NCI-H1417 treated with DMSO at 0.1 percent for 48 hours (cell line): ENCODE measurements at regions not wholly inside any gene's neighbourhood (a gene's known extent, or its start where the extent isn't known, plus 50 kb on each side); places are given as distances from the start of the nearest gene placed in this dataset.
"Not testable (repeated sequence)": the region's sequence is repeated elsewhere in the genome, so short reads cannot be mapped to it uniquely, and the experiment has no call there.

Experiments
- DNase-seq: peaks from one replicate; lab custom pipeline; 2025; lab: John Stamatoyannopoulos, UW

GRCh38 chr2:175253871-175254270 is 72.4 kb upstream of the ATP5MC3 start:
- DNase-seq, result no peak

- peak; percentile 10 for DNase-seq
These were observed 70.0 kb upstream of the ATP5MC3 start for GRCh38 chr2:175251425-175252041.

- DNase-seq, result no peak
These were observed 65.6 kb upstream of the ATP5MC3 start for GRCh38 chr2:175247159-175247558.

- DNase-seq, result no peak
These were observed 63.2 kb upstream of the ATP5MC3 start for GRCh38 chr2:175244697-175245096.

- DNase-seq, result no peak
These were observed 60.2 kb upstream of the ATP5MC3 start for GRCh38 chr2:175241691-175242090.

GRCh38 chr2:175240033-175240432 is 58.5 kb upstream of the ATP5MC3 start:
- not testable (repeated sequence) for DNase-seq

- DNase-seq, result no peak
These were observed 55.4 kb upstream of the ATP5MC3 start for GRCh38 chr2:175236930-175237329.

GRCh38 chr2:175234650-175235049 is 53.1 kb upstream of the ATP5MC3 start:
- DNase-seq, result no peak

- no peak for DNase-seq
These were observed 52.6 kb upstream of the ATP5MC3 start for GRCh38 chr2:175234153-175234552.

GRCh38 chr2:175233135-175233719 is 51.7 kb upstream of the ATP5MC3 start:
- DNase-seq, result no peak
